ENCODE measurements at regions not wholly inside any gene's neighbourhood (a gene's known extent, or its start where the extent isn't known, plus 50 kb on each side); places are given as distances from the start of the nearest gene placed in this dataset.

GRCh38 chr13:84646957-84647356, 764.7 kb upstream of the SLITRK1 start:
- BruUV-seq (replicated peaks), result no TSS peak
- CTCF ChIA-PET, result no interaction called here
- H3K4me1 ChIP-seq (ENCODE audit: insufficient read depth, low read length, poor library complexity, severe bottlenecking), result peaks cover 24% of the 10 kb centered on the region
- H3K4me3 ChIP-seq (ENCODE audit: low read depth, low read length, poor library complexity, severe bottlenecking), result no peak overlapping the region
- no peaks in the 10 kb centered on the region for H3K27me3 ChIP-seq (replicated peaks; ENCODE audit: insufficient read depth, low read depth, low read length, poor library complexity)
- no peaks in the 10 kb centered on the region for H3K36me3 ChIP-seq (ENCODE audit: insufficient read depth, low read length, poor library complexity, severe bottlenecking)
- no peak overlapping the region for H3K27ac ChIP-seq (ENCODE audit: low read depth, low read length, poor library complexity, severe bottlenecking)
- POLR2A ChIA-PET (ENCODE audit: low non-redundant PET), result no interaction called here
- TF ChIP-seq EZH2 (IDR thresholded peaks at IDR 0.05; ENCODE audit: borderline replicate concordance, low read depth, low read length, poor library complexity, severe bottlenecking), result no peak
- no peak for TF ChIP-seq CTCF (conservative IDR thresholded peaks at IDR 0.05; ENCODE audit: low read depth, low read length)
- DNase-seq (ENCODE audit: low spot score), result no peak
- intact Hi-C loops (cut with micrococcal nuclease; ENCODE audit: unreplicated experiment), result no loop called here
- H3K9me3 ChIP-seq (ENCODE audit: low read depth, low read length, poor library complexity, severe bottlenecking), result no peaks in the 10 kb centered on the region

DNA sequence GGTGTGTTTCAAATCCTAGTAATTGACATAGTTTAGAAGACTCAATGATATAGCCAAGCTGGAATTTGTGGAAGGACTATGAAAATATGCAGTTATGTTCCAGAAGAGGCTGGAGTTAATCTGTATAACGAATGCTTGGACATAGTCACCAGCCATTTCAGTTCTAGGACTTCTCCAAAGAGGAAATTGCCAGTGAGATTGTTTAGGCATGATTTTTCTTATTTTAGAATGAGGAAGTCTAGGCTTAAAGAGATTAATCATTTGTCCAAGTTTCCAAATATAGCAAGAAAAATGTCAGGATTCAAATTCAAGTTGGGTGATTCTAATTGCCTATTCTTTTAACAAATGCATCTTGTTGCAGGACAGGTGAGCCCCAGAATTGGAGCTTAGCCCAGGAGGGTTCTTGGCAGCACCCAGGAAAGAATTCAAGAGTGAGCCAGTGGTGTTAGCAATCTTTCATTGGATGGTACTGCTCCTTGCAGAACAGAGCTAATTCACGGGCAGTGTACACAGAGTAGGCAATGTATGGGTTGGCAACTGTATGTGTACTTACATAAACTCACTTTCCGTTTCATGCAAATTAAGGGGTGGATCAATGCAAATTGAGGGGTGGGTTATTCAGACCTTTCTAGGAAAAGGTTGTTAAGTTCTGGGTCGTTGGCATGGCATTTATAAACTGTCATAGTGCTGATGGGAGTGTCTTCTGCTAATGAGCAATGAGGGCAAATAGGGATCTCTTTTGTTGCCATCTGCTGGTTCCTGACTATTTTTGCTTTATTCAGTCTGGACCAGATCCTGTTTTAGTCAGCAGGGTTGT, 763.1 kb upstream of the SLITRK1 start:
- Histone ChIP-seq H3K4me1 (ENCODE audit: insufficient read depth, low read length, poor library complexity, severe bottlenecking) (peaks cover 17% of the 10 kb centered on the region), H3K27me3 (replicated peaks; ENCODE audit: insufficient read depth, low read depth, low read length, poor library complexity) (no peaks in the 10 kb centered on the region), H3K9me3 (ENCODE audit: low read depth, low read length, poor library complexity, severe bottlenecking) (no peaks in the 10 kb centered on the region), H3K4me3 (ENCODE audit: low read depth, low read length, poor library complexity, severe bottlenecking) (no peak overlapping the region), H3K36me3 (ENCODE audit: insufficient read depth, low read length, poor library complexity, severe bottlenecking) (no peaks in the 10 kb centered on the region), H3K27ac (ENCODE audit: low read depth, low read length, poor library complexity, severe bottlenecking) (no peak overlapping the region)
- peak; percentile 33 for DNase-seq (ENCODE audit: low spot score)
- BruUV-seq (replicated peaks), result no TSS peak
- intact Hi-C loops (cut with micrococcal nuclease; ENCODE audit: unreplicated experiment), result no loop called here
- CTCF ChIA-PET, result no interaction called here
- peak; percentile 41 for TF ChIP-seq CTCF (conservative IDR thresholded peaks at IDR 0.05; ENCODE audit: low read depth, low read length)
- TF ChIP-seq EZH2 (IDR thresholded peaks at IDR 0.05; ENCODE audit: borderline replicate concordance, low read depth, low read length, poor library complexity, severe bottlenecking), result no peak
- POLR2A ChIA-PET (ENCODE audit: low non-redundant PET), result interaction anchor here (0.5 kb wide), 1 partner anchor 190 kb away, joined by 3 read pairs; no protein-coding TSS in a partner anchor

- TF ChIP-seq CTCF (conservative IDR thresholded peaks at IDR 0.05; ENCODE audit: low read depth, low read length) (no peak), EZH2 (IDR thresholded peaks at IDR 0.05; ENCODE audit: borderline replicate concordance, low read depth, low read length, poor library complexity, severe bottlenecking) (no peak)
- no peaks in the 10 kb centered on the region for H3K9me3 ChIP-seq (ENCODE audit: low read depth, low read length, poor library complexity, severe bottlenecking)
- H3K4me3 ChIP-seq (ENCODE audit: low read depth, low read length, poor library complexity, severe bottlenecking), result no peak overlapping the region
- ChIA-PET CTCF (no interaction called here), POLR2A (ENCODE audit: low non-redundant PET) (no interaction called here)
- H3K36me3 ChIP-seq (ENCODE audit: insufficient read depth, low read length, poor library complexity, severe bottlenecking), result no peaks in the 10 kb centered on the region
- DNase-seq (ENCODE audit: low spot score), result no peak
- intact Hi-C loops (cut with micrococcal nuclease; ENCODE audit: unreplicated experiment), result no loop called here
- no peak overlapping the region for H3K27ac ChIP-seq (ENCODE audit: low read depth, low read length, poor library complexity, severe bottlenecking)
- no peaks in the 10 kb centered on the region for H3K27me3 ChIP-seq (replicated peaks; ENCODE audit: insufficient read depth, low read depth, low read length, poor library complexity)
- BruUV-seq (replicated peaks), result no TSS peak
- H3K4me1 ChIP-seq (ENCODE audit: insufficient read depth, low read length, poor library complexity, severe bottlenecking), result peaks cover 5% of the 10 kb centered on the region
Observed at GRCh38 chr13:84641491-84641890, 759.2 kb upstream of the SLITRK1 start.
